Pancreas (tissue), 10 donors: ENCODE measurements at regions not wholly inside any gene's neighbourhood (a gene's known extent, or its start where the extent isn't known, plus 50 kb on each side); places are given as distances from the start of the nearest gene placed in this dataset.

Source experiments
- ATAC-seq, 4 donors: fragments of 200-7000 bp; cut with Tn5 transposase; one replicate each; pipeline versions ENCODE4 v1.8.0 to v1.9.1; 2020; ENCODE audit warnings: mild to moderate bottlenecking in 4 of 4, moderate library complexity in 4 of 4
- DNase-seq, 6 donors: peaks; one replicate each; pipeline ENCODE4 v3.0.0-alpha.2; 2020
- FAIRE-seq: peaks from 2 replicates; lab custom pipeline; 2012; peaks lifted over from hg19 to GRCh38; lab: Jason Lieb, UNC
- H3K27ac ChIP-seq, 4 donors: fragments of 200-600 bp; sonication (generic); 1 replicate in 3 of 4; 2 replicates in 1 of 4; pipeline versions ENCODE4 v1.5.0 to v1.8.0; 2020
- H3K27me3 ChIP-seq, 4 donors: fragments of 200-600 bp; one replicate each; pipeline ENCODE4 v1.8.0; 2021
- H3K36me3 ChIP-seq, 3 donors: fragments of 200-600 bp; sonication (generic) in 1 of 3; one replicate each; pipeline versions ENCODE4 v1.5.0 to v1.8.0; 2020 to 2021
- H3K4me1 ChIP-seq, 3 donors: fragments of 200-600 bp; one replicate each; pipeline ENCODE4 v1.8.0; 2021
- H3K4me3 ChIP-seq, 4 donors: fragments of 200-600 bp; sonication (generic) in 2 of 4; one replicate each; pipeline versions ENCODE4 v1.5.0 to v1.8.0; 2020 to 2021
- H3K9me3 ChIP-seq, 4 donors: fragments of 200-600 bp; one replicate each; pipeline ENCODE4 v1.8.0; 2021
- CTCF ChIP-seq, 4 donors: fragments of 200-600 bp; sonication (generic) in 3 of 4; IDR thresholded peaks; one replicate each; pipeline versions ENCODE4 v1.5.0 to v1.8.0; 2021; ENCODE audit warnings: antibody characterized with exemption in 4 of 4
- WGBS, 2 donors: extraction: QIAGEN DNeasy Blood & Tissue Kit; methylation state at CpG; one replicate each; pipeline ENCODE4 v1.1.7; 2013; 5-methylcytosine and 5-hydroxymethylcytosine counted together
- intact Hi-C, 3 donors: fragments of 100-400 bp; cut with DNase I; formaldehyde crosslinking; loops; one replicate each; pipeline versions ENCODE4 v1.11.1 to v1.14.2; 2022
- donor health status: healthy with polysubstance abuse.
- donor health status: DM: no; HTN: no; CAD: no; lungs with moderate emphysema.
- donor health status: DM: no; HTN: no; CAD: no.
- donor health status: control.
- donor health status: control.
- donor health status: Bipolar disorder and iron deficiency.
- donor health status: DM: yes; HTN: yes; CAD: no.
- donor health status: DM: no; HTN: no; CAD: no.
- donor health status: DM: no; HTN: no; CAD: no.
- donor health status: DM: yes; HTN: yes; CAD: no.

GRCh38 chr9:38186404-38187115, 117.5 kb upstream of the SHB start:
- no peak for TF ChIP-seq CTCF (IDR thresholded peaks at IDR 0.05)
- DNase-seq: no peak

GRCh38 chr9:38185647-38186403, 116.8 kb upstream of the SHB start:
- Histone ChIP-seq H3K27ac (no peak overlapping the region), H3K36me3 (no peaks in the 10 kb centered on the region), H3K4me1 (peaks cover 0 to 8% (median 6%) of the 10 kb centered on the region in 3 donors), H3K9me3 (no peaks in the 10 kb centered on the region), H3K4me3 (no peak overlapping the region), H3K27me3 (no peaks in the 10 kb centered on the region)
- 91% methylated on average over 6 of the region's 6 CpGs for WGBS, 2 donors
- ATAC-seq (no peak), DNase-seq (no peak), FAIRE-seq (no peak)
- no peak for TF ChIP-seq CTCF (IDR thresholded peaks at IDR 0.05)
- intact Hi-C loops: no loop called here

More at GRCh38 chr9:38186404-38187115, 117.5 kb upstream of the SHB start:
- WGBS, 2 donors: 78 to 87% methylated on average over 5 of the region's 5 CpGs
- FAIRE-seq (no peak), ATAC-seq (no peak)
- H3K27me3 ChIP-seq: no peaks in the 10 kb centered on the region
- intact Hi-C loops: no loop called here
- no peak overlapping the region for H3K4me3 ChIP-seq
- H3K36me3 ChIP-seq: no peaks in the 10 kb centered on the region
- peaks cover 0 to 8% (median 6%) of the 10 kb centered on the region in 3 donors for H3K4me1 ChIP-seq
- no peak overlapping the region for H3K27ac ChIP-seq
- no peaks in the 10 kb centered on the region for H3K9me3 ChIP-seq

GRCh38 chr9:38183994-38184568, 115.1 kb upstream of the SHB start:
- FAIRE-seq (no peak), DNase-seq (peak in 2 of 6 donors; percentile 22 to 42)

GRCh38 chr9:38182321-38182720, 113.3 kb upstream of the SHB start:
- Histone ChIP-seq H3K36me3 (no peaks in the 10 kb centered on the region), H3K27me3 (no peaks in the 10 kb centered on the region), H3K4me1 (peaks cover 6 to 8% (median 7%) of the 10 kb centered on the region in 3 donors), H3K27ac (peak overlapping the region in 1 of 4 donors; percentile 27), H3K9me3 (no peaks in the 10 kb centered on the region), H3K4me3 (no peak overlapping the region)
- intact Hi-C loops: no loop called here
- TF ChIP-seq CTCF (IDR thresholded peaks at IDR 0.05): no peak
- no peak for FAIRE-seq
- peak; percentile 86 to 92 (median 91) for ATAC-seq
- peak in 5 of 6 donors; percentile 75 to 89 (median 83) for DNase-seq

More at GRCh38 chr9:38183994-38184568, 115.1 kb upstream of the SHB start:
- Histone ChIP-seq H3K27me3 (no peaks in the 10 kb centered on the region), H3K36me3 (no peaks in the 10 kb centered on the region), H3K4me3 (no peak overlapping the region), H3K27ac (no peak overlapping the region), H3K4me1 (peaks cover 0 to 8% (median 6%) of the 10 kb centered on the region in 3 donors), H3K9me3 (no peaks in the 10 kb centered on the region)
- intact Hi-C loops: no loop called here
- peak; percentile 51 to 61 (median 60) for ATAC-seq
- TF ChIP-seq CTCF (IDR thresholded peaks at IDR 0.05): no peak
